GM12801 (cell line): ENCODE measurements at regions not wholly inside any gene's neighbourhood (a gene's known extent, or its start where the extent isn't known, plus 50 kb on each side); places are given as distances from the start of the nearest gene placed in this dataset.

Experiments
- TF ChIP-seq, protein P1 (sequence below): IDR thresholded peaks from one replicate; pipeline ENCODE4 v1.5.1; 2011; ENCODE audit warnings: control low read depth; ENCODE audit not compliant: insufficient read length; ENCODE audit errors: extremely low read depth

DNA sequence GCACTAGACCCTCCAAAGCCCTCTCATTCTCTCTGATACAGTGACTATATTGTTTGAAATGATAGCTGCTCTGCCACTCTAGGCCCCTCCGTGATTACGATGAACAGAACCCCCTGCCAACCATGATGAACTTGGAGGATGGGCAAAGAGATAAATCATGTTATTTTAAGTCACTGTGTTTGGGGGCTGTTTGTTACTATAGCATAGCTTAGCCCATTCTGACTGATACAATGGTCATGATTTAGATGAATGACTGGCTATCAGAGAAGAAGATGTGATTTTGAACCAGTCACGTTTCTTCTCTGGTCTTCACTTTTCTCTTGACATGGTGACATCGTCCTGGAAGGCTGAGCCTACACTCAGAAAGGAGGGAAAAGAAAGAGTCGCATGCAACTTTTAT is 95.4 kb upstream of the HABP2 start:
- TF ChIP-seq, protein P1, sequence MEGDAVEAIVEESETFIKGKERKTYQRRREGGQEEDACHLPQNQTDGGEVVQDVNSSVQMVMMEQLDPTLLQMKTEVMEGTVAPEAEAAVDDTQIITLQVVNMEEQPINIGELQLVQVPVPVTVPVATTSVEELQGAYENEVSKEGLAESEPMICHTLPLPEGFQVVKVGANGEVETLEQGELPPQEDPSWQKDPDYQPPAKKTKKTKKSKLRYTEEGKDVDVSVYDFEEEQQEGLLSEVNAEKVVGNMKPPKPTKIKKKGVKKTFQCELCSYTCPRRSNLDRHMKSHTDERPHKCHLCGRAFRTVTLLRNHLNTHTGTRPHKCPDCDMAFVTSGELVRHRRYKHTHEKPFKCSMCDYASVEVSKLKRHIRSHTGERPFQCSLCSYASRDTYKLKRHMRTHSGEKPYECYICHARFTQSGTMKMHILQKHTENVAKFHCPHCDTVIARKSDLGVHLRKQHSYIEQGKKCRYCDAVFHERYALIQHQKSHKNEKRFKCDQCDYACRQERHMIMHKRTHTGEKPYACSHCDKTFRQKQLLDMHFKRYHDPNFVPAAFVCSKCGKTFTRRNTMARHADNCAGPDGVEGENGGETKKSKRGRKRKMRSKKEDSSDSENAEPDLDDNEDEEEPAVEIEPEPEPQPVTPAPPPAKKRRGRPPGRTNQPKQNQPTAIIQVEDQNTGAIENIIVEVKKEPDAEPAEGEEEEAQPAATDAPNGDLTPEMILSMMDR = no peak

DNA sequence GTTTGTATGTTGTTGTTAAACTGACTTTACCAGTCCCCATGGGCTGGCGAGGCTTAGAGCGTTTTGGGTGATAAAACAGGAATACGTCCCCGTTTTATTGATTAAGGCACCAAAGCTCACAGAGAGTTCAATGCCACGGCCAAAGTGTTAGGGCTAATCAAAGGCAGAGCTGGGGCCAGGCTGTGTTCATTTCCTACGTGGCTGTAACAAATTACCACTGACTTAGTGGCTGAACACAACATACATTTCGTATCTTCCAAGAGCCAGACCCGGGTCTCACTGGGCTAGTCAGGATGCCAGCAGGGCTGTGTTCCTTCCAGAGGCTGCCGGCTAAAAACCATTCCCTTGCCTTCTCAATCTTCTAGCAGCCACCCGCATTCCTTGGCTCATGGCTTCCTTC is 94.4 kb upstream of the HABP2 start:
- TF ChIP-seq, protein P1 = no peak

DNA sequence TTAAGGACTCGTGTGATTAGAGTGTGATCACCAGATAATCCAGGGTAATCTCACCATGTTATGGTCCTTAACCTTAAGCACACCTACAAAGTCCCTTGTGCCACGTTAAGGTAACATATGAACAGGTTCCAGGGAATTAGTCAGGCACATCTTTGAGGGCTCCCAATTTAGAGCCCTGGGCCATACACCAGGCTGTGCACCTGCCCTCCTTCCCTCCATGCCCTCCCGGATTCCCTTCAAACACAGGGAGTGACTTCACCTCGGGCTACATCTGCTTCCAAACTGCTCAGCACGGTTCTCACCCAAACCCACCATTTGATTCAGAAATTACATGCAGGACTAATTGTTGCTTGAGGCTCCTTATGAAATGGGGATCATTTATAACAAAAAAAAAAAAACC is 93.9 kb upstream of the HABP2 start:
- TF ChIP-seq, protein P1 = no peak

DNA sequence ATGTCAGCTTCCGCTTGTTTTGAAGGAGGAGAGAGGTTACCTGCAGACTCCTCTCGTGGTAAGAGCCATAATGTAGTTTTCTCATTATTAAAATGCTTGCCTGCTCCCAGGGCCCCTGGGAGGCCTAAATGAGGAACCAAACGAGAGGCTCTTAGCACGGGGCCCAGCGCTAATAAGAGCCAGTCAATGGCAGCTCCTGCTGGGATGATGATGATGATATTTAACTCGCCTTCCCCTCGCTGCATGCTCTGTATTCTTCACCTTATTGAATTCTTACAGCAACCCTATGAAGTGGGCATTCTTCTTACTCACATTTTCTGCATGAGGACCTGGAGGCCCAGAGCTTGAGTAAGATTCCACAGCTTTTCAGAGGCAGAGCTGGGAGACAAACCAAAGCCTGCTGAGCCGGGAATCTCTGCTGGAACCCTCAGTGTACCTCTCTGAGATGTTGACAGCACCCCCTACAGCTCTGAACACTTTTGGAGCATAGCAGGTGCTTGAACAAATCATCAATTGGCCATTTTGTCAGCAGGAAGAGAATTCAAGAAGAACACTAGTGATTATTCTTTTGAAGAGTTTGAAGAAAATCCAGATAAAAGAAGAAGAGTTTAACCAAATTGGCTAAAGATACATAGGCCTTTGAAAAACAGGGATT is 93.1 kb upstream of the HABP2 start:
- TF ChIP-seq, protein P1 = no peak

DNA sequence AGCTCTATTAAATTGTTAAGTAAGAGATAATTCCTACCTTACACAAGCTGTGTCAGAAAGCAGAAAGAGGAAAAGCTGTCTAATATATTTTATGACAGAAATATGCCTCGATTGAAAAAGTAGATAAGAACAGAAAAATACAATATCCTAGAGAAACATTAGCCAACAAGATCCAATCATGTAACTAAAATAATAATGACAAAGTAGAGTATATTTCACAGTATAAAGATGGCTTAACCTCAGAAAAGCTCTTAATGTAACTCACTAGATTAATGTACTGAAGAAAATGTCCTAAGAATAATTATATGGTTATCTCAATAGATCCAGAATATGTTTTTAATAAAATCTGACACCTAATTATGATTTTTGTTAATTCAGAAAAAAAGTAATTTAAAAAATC is 89.8 kb upstream of the HABP2 start:
- TF ChIP-seq, protein P1 = no peak

DNA sequence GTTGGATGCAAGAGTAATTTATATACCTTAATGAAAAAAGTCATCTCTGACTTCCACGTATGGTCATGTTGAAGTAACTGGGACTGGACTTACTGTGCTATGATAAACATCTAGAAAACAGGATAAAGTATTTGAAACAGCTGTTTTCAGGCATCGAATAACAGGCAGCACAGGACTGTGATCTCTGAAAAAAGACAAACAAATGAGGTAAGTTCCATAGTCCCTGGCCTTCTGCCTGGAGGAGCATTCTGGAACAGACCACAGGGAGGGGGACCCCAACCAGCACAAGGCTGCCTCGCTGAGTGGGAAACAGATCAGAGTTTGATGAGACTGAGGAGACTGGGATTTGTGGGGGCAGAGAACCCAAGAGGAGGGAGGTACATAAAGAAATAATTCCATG is 89.1 kb upstream of the HABP2 start:
- TF ChIP-seq, protein P1 = no peak

DNA sequence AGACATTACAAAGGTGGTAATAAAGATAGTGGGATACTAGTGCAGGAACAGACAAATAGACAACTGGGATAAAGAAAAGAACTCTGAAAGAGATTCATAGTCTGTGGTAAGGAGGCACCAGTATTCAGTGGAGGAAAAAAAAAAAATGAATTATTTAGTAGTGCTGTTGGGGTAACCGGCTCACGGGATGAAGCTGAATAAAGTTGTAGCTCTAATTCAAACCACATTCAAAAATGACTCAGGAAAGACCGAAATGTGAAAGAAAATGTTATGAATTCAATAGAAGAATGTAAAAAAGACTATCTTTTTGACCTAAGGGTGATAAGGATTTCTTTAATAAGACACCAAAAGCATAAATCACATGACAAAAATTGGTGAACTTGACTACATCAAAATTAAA is 83.1 kb upstream of the HABP2 start:
- TF ChIP-seq, protein P1 = no peak
